ENCODE measurements at regions not wholly inside any gene's neighbourhood (a gene's known extent, or its start where the extent isn't known, plus 50 kb on each side); places are given as distances from the start of the nearest gene placed in this dataset.
A peak's percentile ranks its signal among the peaks of the same experiment; 100 is the strongest.

DNA sequence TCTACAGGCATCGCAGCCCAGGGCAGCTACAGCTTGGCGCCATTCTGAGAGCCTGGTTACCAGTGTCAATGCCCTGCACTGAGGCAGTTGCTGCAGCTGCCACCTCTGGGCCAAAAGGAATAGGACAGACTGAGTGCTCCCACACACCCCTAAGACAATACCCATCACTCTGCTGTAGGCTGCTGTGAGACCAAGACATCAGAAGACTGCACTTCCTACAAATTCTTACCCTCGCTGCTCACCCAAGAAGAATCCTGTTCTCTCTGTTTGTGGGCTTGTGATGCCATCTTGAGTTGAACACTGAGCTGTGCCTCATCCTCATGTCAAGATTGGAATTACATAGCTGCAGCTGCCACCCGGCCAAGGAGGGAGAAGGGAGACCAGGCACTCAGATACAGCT is 1847.0 kb upstream of the PCDH10 start:
- DNase-seq (ENCODE audit: low read depth in 2 of 2): no peak
- no peaks in the 10 kb centered on the region for H3K4me1 ChIP-seq (ENCODE audit: control insufficient read depth, extremely low read depth, insufficient read depth, low read length)

DNA sequence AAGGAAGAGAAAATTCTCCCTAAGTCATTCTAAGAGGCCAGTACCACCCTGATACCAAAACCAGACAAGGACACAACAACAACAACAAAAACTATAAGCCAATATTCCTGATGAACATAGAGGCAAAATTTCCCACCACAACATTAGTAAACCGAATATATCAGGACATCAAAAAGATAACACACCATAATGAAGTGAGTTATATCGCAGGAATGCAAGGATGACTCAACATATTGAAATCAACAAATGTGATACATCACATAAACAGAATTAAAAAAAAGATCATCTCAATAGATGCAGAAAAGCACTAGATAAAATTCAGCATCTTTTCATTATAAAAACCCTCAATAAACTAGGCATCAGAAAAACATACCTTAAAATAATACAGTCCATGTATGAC is 1844.4 kb upstream of the PCDH10 start:
- H2AFZ ChIP-seq (ENCODE audit: low read length): no peak overlapping the region
- H3K9ac ChIP-seq (ENCODE audit: insufficient read depth, low read length): no peak overlapping the region
- no peaks in the 10 kb centered on the region for H3K9me3 ChIP-seq (ENCODE audit: control insufficient read depth, insufficient read depth, low read depth, low read length)
- no peaks in the 10 kb centered on the region for H3K27me3 ChIP-seq (ENCODE audit: control insufficient read depth, insufficient read depth, low read length)
- H3K4me2 ChIP-seq (ENCODE audit: extremely low read depth, insufficient read depth, low read length): no peak overlapping the region
- no peaks in the 10 kb centered on the region for H4K20me1 ChIP-seq (ENCODE audit: control insufficient read depth, extremely low read depth, insufficient read depth, low read length)
- H3K4me1 ChIP-seq (ENCODE audit: control insufficient read depth, extremely low read depth, insufficient read depth, low read length): no peaks in the 10 kb centered on the region
- no peak for TF ChIP-seq EZH2 (IDR thresholded peaks at IDR 0.05; ENCODE audit: low read length, missing control alignments)
- TF ChIP-seq, protein P1, sequence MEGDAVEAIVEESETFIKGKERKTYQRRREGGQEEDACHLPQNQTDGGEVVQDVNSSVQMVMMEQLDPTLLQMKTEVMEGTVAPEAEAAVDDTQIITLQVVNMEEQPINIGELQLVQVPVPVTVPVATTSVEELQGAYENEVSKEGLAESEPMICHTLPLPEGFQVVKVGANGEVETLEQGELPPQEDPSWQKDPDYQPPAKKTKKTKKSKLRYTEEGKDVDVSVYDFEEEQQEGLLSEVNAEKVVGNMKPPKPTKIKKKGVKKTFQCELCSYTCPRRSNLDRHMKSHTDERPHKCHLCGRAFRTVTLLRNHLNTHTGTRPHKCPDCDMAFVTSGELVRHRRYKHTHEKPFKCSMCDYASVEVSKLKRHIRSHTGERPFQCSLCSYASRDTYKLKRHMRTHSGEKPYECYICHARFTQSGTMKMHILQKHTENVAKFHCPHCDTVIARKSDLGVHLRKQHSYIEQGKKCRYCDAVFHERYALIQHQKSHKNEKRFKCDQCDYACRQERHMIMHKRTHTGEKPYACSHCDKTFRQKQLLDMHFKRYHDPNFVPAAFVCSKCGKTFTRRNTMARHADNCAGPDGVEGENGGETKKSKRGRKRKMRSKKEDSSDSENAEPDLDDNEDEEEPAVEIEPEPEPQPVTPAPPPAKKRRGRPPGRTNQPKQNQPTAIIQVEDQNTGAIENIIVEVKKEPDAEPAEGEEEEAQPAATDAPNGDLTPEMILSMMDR (conservative IDR thresholded peaks at IDR 0.05 in 1 of 2, IDR thresholded peaks at IDR 0.05 in 1 of 2; ENCODE audit: low read depth in 1 of 2, low read length in 2 of 2): no peak
- no peak overlapping the region for H3K4me3 ChIP-seq (replicated peaks in 1 of 4; ENCODE audit: control extremely low read depth in 1 of 4, insufficient read depth in 1 of 4, low read depth in 3 of 4, low read length in 4 of 4)
- peak in 1 of 2 donors; percentile 1 for DNase-seq (ENCODE audit: low read depth in 2 of 2)
- H3K79me2 ChIP-seq (ENCODE audit: control insufficient read depth, insufficient read depth, low read length): no peaks in the 10 kb centered on the region
- no peaks in the 10 kb centered on the region for H3K36me3 ChIP-seq (ENCODE audit: control insufficient read depth, insufficient read depth, low read length)
- H3K27ac ChIP-seq (ENCODE audit: insufficient read depth, low read length): no peak overlapping the region

More for the DNA sequence above, 1847.0 kb upstream of the PCDH10 start:
- H3K27ac ChIP-seq (ENCODE audit: insufficient read depth, low read length): no peak overlapping the region
- H3K9ac ChIP-seq (ENCODE audit: insufficient read depth, low read length): no peak overlapping the region
- H2AFZ ChIP-seq (ENCODE audit: low read length): no peak overlapping the region
- H3K4me3 ChIP-seq (replicated peaks in 1 of 4; ENCODE audit: control extremely low read depth in 1 of 4, insufficient read depth in 1 of 4, low read depth in 3 of 4, low read length in 4 of 4): no peak overlapping the region
- H3K4me2 ChIP-seq (ENCODE audit: extremely low read depth, insufficient read depth, low read length): no peak overlapping the region
- TF ChIP-seq EZH2 (IDR thresholded peaks at IDR 0.05; ENCODE audit: low read length, missing control alignments): no peak
- TF ChIP-seq, protein P1 (conservative IDR thresholded peaks at IDR 0.05 in 1 of 2, IDR thresholded peaks at IDR 0.05 in 1 of 2; ENCODE audit: low read depth in 1 of 2, low read length in 2 of 2): no peak
- H3K79me2 ChIP-seq (ENCODE audit: control insufficient read depth, insufficient read depth, low read length): no peaks in the 10 kb centered on the region
- no peaks in the 10 kb centered on the region for H4K20me1 ChIP-seq (ENCODE audit: control insufficient read depth, extremely low read depth, insufficient read depth, low read length)
- H3K27me3 ChIP-seq (ENCODE audit: control insufficient read depth, insufficient read depth, low read length): no peaks in the 10 kb centered on the region
- H3K9me3 ChIP-seq (ENCODE audit: control insufficient read depth, insufficient read depth, low read depth, low read length): no peaks in the 10 kb centered on the region
- H3K36me3 ChIP-seq (ENCODE audit: control insufficient read depth, insufficient read depth, low read length): no peaks in the 10 kb centered on the region

DNA sequence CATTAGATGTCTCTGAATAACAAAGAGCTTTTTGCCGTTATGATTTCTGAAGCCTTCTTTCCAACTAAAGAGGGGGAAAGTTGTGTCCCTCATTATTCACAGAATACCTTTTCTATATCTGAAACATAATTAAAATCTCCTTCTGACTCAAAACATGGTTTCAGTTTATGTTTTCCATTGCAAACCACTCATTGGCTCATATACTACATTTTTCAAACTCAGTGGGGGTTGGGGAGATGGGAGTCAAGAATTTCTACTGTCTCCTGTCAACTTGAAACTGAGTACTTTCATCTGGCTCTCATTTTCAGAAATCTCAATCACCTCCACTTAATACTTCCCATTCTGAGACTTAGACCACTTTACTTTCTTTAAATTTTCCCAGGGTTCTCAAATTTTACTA is 1839.5 kb upstream of the PCDH10 start:
- no peaks in the 10 kb centered on the region for H3K79me2 ChIP-seq (ENCODE audit: control insufficient read depth, insufficient read depth, low read length)
- H3K4me1 ChIP-seq (ENCODE audit: control insufficient read depth, extremely low read depth, insufficient read depth, low read length): no peaks in the 10 kb centered on the region
- H3K4me3 ChIP-seq (replicated peaks in 1 of 4; ENCODE audit: control extremely low read depth in 1 of 4, insufficient read depth in 1 of 4, low read depth in 3 of 4, low read length in 4 of 4): no peak overlapping the region
- H3K9me3 ChIP-seq (ENCODE audit: control insufficient read depth, insufficient read depth, low read depth, low read length): no peaks in the 10 kb centered on the region
- TF ChIP-seq, protein P1 (conservative IDR thresholded peaks at IDR 0.05 in 1 of 2, IDR thresholded peaks at IDR 0.05 in 1 of 2; ENCODE audit: low read depth in 1 of 2, low read length in 2 of 2): no peak
- no peak for TF ChIP-seq EZH2 (IDR thresholded peaks at IDR 0.05; ENCODE audit: low read length, missing control alignments)
- H3K4me2 ChIP-seq (ENCODE audit: extremely low read depth, insufficient read depth, low read length): no peak overlapping the region
- H3K36me3 ChIP-seq (ENCODE audit: control insufficient read depth, insufficient read depth, low read length): no peaks in the 10 kb centered on the region
- H4K20me1 ChIP-seq (ENCODE audit: control insufficient read depth, extremely low read depth, insufficient read depth, low read length): no peaks in the 10 kb centered on the region
- no peak overlapping the region for H3K9ac ChIP-seq (ENCODE audit: insufficient read depth, low read length)
- no peak overlapping the region for H3K27ac ChIP-seq (ENCODE audit: insufficient read depth, low read length)
- H3K27me3 ChIP-seq (ENCODE audit: control insufficient read depth, insufficient read depth, low read length): no peaks in the 10 kb centered on the region
- DNase-seq (ENCODE audit: low read depth in 2 of 2): no peak
- no peak overlapping the region for H2AFZ ChIP-seq (ENCODE audit: low read length)

Measured in fibroblast of lung (primary cell).